GM23338 (cell line): ENCODE measurements at regions not wholly inside any gene's neighbourhood (a gene's known extent, or its start where the extent isn't known, plus 50 kb on each side); places are given as distances from the start of the nearest gene placed in this dataset.

Experiments used
- CREB1 ChIP-seq: fragments of 250-450 bp; sonication (Bioruptor Pico); IDR thresholded peaks from 2 replicates; pipeline ENCODE4 v1.5.0; 2020; ENCODE audit warnings: low read depth, mild to moderate bottlenecking, moderate library complexity
- EZH2 ChIP-seq: fragments of 200-600 bp; sonication (generic); IDR thresholded peaks from one replicate; pipeline ENCODE4 v1.8.0; 2017; ENCODE audit warnings: antibody characterized with exemption, mild to moderate bottlenecking, low read depth; ENCODE audit not compliant: unreplicated experiment
- EZH2phosphoT487 ChIP-seq: fragments of 200-600 bp; sonication (generic); IDR thresholded peaks from one replicate; pipeline ENCODE4 v1.8.1; 2018; ENCODE audit warnings: antibody characterized with exemption; ENCODE audit not compliant: unreplicated experiment
- POLR2AphosphoS5 ChIP-seq: IDR thresholded peaks from 2 replicates; pipeline ENCODE4 v1.6.1; 2016; ENCODE audit warnings: antibody characterized with exemption, low read depth
- TF ChIP-seq, protein P1 (sequence below), 2 experiments: fragments of 200-600 bp in 1 of 2; sonication (generic) in 1 of 2; conservative IDR thresholded peaks; 2 replicates each; pipeline versions ENCODE4 v1.5.1 to v1.6.1; 2016 to 2017; ENCODE audit warnings: antibody characterized with exemption in 2 of 2, low read depth in 2 of 2, mild to moderate bottlenecking in 2 of 2, moderate library complexity in 1 of 2
- TF ChIP-seq, protein P2 (sequence below): fragments of 250-450 bp; sonication (Bioruptor Pico); IDR thresholded peaks from 2 replicates; pipeline ENCODE4 v1.5.0; 2020; ENCODE audit warnings: mild to moderate bottlenecking, moderate library complexity
- TF ChIP-seq, protein P3 (sequence below): IDR thresholded peaks from one replicate; pipeline ENCODE4 v1.6.1; 2018; ENCODE audit warnings: antibody characterized with exemption; ENCODE audit not compliant: unreplicated experiment
- TF ChIP-seq, protein P4 (sequence below): IDR thresholded peaks from 2 replicates; pipeline ENCODE4 v1.6.1; 2016; ENCODE audit warnings: antibody characterized with exemption

DNA sequence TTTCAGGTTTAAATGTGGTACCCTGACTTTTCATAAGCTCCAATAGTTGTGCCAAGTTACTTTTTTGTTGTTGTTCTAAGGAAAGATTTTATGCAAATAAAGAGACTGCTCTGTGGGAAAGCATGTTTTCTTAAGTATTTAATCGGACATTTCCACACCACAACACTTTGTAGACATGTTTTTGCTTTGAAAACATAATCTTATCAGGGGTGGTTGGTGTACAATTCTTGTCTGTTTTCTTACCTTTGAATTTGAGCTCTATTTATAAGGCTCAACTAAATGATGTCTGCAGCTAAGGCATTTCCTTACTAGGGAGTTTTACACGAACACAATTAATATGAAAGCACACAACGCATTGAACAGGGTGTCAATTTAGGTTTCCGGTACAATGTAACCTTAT is 81.5 kb upstream of the CDIN1 start:
- TF ChIP-seq, protein P1, sequence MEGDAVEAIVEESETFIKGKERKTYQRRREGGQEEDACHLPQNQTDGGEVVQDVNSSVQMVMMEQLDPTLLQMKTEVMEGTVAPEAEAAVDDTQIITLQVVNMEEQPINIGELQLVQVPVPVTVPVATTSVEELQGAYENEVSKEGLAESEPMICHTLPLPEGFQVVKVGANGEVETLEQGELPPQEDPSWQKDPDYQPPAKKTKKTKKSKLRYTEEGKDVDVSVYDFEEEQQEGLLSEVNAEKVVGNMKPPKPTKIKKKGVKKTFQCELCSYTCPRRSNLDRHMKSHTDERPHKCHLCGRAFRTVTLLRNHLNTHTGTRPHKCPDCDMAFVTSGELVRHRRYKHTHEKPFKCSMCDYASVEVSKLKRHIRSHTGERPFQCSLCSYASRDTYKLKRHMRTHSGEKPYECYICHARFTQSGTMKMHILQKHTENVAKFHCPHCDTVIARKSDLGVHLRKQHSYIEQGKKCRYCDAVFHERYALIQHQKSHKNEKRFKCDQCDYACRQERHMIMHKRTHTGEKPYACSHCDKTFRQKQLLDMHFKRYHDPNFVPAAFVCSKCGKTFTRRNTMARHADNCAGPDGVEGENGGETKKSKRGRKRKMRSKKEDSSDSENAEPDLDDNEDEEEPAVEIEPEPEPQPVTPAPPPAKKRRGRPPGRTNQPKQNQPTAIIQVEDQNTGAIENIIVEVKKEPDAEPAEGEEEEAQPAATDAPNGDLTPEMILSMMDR (conservative IDR thresholded peaks at IDR 0.05; ENCODE audit: low read depth in 2 of 2): no peak
- TF ChIP-seq, protein P2, sequence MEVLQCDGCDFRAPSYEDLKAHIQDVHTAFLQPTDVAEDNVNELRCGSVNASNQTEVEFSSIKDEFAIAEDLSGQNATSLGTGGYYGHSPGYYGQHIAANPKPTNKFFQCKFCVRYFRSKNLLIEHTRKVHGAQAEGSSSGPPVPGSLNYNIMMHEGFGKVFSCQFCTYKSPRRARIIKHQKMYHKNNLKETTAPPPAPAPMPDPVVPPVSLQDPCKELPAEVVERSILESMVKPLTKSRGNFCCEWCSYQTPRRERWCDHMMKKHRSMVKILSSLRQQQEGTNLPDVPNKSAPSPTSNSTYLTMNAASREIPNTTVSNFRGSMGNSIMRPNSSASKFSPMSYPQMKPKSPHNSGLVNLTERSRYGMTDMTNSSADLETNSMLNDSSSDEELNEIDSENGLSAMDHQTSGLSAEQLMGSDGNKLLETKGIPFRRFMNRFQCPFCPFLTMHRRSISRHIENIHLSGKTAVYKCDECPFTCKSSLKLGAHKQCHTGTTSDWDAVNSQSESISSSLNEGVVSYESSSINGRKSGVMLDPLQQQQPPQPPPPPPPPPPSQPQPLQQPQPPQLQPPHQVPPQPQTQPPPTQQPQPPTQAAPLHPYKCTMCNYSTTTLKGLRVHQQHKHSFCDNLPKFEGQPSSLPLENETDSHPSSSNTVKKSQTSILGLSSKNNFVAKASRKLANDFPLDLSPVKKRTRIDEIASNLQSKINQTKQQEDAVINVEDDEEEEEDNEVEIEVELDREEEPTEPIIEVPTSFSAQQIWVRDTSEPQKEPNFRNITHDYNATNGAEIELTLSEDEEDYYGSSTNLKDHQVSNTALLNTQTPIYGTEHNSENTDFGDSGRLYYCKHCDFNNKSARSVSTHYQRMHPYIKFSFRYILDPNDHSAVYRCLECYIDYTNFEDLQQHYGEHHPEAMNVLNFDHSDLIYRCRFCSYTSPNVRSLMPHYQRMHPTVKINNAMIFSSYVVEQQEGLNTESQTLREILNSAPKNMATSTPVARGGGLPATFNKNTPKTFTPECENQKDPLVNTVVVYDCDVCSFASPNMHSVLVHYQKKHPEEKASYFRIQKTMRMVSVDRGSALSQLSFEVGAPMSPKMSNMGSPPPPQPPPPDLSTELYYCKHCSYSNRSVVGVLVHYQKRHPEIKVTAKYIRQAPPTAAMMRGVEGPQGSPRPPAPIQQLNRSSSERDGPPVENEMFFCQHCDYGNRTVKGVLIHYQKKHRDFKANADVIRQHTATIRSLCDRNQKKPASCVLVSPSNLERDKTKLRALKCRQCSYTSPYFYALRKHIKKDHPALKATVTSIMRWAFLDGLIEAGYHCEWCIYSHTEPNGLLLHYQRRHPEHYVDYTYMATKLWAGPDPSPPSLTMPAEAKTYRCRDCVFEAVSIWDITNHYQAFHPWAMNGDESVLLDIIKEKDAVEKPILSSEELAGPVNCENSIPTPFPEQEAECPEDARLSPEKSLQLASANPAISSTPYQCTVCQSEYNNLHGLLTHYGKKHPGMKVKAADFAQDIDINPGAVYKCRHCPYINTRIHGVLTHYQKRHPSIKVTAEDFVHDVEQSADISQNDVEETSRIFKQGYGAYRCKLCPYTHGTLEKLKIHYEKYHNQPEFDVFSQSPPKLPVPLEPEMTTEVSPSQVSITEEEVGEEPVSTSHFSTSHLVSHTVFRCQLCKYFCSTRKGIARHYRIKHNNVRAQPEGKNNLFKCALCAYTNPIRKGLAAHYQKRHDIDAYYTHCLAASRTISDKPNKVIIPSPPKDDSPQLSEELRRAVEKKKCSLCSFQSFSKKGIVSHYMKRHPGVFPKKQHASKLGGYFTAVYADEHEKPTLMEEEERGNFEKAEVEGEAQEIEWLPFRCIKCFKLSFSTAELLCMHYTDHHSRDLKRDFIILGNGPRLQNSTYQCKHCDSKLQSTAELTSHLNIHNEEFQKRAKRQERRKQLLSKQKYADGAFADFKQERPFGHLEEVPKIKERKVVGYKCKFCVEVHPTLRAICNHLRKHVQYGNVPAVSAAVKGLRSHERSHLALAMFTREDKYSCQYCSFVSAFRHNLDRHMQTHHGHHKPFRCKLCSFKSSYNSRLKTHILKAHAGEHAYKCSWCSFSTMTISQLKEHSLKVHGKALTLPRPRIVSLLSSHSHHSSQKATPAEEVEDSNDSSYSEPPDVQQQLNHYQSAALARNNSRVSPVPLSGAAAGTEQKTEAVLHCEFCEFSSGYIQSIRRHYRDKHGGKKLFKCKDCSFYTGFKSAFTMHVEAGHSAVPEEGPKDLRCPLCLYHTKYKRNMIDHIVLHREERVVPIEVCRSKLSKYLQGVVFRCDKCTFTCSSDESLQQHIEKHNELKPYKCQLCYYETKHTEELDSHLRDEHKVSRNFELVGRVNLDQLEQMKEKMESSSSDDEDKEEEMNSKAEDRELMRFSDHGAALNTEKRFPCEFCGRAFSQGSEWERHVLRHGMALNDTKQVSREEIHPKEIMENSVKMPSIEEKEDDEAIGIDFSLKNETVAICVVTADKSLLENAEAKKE (CRISPR knock-in tag): no peak
- no peak for TF ChIP-seq CREB1 (CRISPR knock-in tag)
- TF ChIP-seq, protein P3, sequence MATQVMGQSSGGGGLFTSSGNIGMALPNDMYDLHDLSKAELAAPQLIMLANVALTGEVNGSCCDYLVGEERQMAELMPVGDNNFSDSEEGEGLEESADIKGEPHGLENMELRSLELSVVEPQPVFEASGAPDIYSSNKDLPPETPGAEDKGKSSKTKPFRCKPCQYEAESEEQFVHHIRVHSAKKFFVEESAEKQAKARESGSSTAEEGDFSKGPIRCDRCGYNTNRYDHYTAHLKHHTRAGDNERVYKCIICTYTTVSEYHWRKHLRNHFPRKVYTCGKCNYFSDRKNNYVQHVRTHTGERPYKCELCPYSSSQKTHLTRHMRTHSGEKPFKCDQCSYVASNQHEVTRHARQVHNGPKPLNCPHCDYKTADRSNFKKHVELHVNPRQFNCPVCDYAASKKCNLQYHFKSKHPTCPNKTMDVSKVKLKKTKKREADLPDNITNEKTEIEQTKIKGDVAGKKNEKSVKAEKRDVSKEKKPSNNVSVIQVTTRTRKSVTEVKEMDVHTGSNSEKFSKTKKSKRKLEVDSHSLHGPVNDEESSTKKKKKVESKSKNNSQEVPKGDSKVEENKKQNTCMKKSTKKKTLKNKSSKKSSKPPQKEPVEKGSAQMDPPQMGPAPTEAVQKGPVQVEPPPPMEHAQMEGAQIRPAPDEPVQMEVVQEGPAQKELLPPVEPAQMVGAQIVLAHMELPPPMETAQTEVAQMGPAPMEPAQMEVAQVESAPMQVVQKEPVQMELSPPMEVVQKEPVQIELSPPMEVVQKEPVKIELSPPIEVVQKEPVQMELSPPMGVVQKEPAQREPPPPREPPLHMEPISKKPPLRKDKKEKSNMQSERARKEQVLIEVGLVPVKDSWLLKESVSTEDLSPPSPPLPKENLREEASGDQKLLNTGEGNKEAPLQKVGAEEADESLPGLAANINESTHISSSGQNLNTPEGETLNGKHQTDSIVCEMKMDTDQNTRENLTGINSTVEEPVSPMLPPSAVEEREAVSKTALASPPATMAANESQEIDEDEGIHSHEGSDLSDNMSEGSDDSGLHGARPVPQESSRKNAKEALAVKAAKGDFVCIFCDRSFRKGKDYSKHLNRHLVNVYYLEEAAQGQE: no peak
- no peak for TF ChIP-seq EZH2
- TF ChIP-seq, protein P4, sequence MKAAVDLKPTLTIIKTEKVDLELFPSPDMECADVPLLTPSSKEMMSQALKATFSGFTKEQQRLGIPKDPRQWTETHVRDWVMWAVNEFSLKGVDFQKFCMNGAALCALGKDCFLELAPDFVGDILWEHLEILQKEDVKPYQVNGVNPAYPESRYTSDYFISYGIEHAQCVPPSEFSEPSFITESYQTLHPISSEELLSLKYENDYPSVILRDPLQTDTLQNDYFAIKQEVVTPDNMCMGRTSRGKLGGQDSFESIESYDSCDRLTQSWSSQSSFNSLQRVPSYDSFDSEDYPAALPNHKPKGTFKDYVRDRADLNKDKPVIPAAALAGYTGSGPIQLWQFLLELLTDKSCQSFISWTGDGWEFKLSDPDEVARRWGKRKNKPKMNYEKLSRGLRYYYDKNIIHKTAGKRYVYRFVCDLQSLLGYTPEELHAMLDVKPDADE: no peak
- no peak for TF ChIP-seq EZH2phosphoT487
- no peak for TF ChIP-seq POLR2AphosphoS5
